Naive thymus-derived CD4-positive, alpha-beta T cell (primary cell): ENCODE measurements at regions not wholly inside any gene's neighbourhood (a gene's known extent, or its start where the extent isn't known, plus 50 kb on each side); places are given as distances from the start of the nearest gene placed in this dataset.
A peak's percentile ranks its signal among the peaks of the same experiment; 100 is the strongest.

Experiments used
- ATAC-seq: fragments of 150-1000 bp; cut with Tn5 transposase; 2 replicates; pipeline ENCODE4 v1.10.0; 2021; ENCODE audit warnings: mild to moderate bottlenecking, moderate library complexity
- CTCF ChIA-PET: fragments of 350-600 bp; sonication (Branson Sonifier 250); formaldehyde crosslinking; loops from one replicate; lab custom pipeline; 2021; ENCODE audit warnings: antibody characterized with exemption; lab: Charles Lee
- POLR2A ChIA-PET: fragments of 350-600 bp; sonication (Branson Sonifier 250); formaldehyde crosslinking; loops from one replicate; lab custom pipeline; 2021; ENCODE audit warnings: antibody characterized with exemption, inconsistent platforms; lab: Charles Lee
- DNase-seq, 9 donors: peaks; one replicate each; pipeline versions ENCODE4 v3.0.0 to v3.0.0-alpha.2; 2020 to 2022; ENCODE audit warnings: mixed read lengths in 1 of 9
- H3K27ac ChIP-seq: one replicate; pipeline ENCODE4 v1.7.0; 2013; ENCODE audit warnings: mild to moderate bottlenecking, low read depth, low read length, moderate library complexity
- H3K27me3 ChIP-seq, 2 donors: one replicate each; pipeline ENCODE4 v1.7.0; 2013; ENCODE audit warnings: low read length in 2 of 2, mild to moderate bottlenecking in 2 of 2, moderate library complexity in 2 of 2; ENCODE audit not compliant: control insufficient read depth in 2 of 2, insufficient read depth in 2 of 2
- H3K36me3 ChIP-seq, 3 experiments: 1 replicate in 2 of 3; 2 replicates in 1 of 3; pipeline ENCODE4 v1.7.0; 2013; ENCODE audit warnings: low read length in 3 of 3, mild to moderate bottlenecking in 3 of 3, moderate library complexity in 1 of 3; ENCODE audit not compliant: insufficient read depth in 3 of 3, control insufficient read depth in 2 of 3
- H3K4me1 ChIP-seq, 2 donors: one replicate each; pipeline ENCODE4 v1.7.0; 2013; ENCODE audit warnings: low read length in 2 of 2, mild to moderate bottlenecking in 2 of 2, moderate library complexity in 1 of 2; ENCODE audit not compliant: control insufficient read depth in 2 of 2, insufficient read depth in 2 of 2
- H3K4me3 ChIP-seq: 2 replicates; pipeline ENCODE4 v1.7.0; 2013; ENCODE audit warnings: mild to moderate bottlenecking, low read length
- H3K9me3 ChIP-seq, 3 experiments: 1 replicate in 2 of 3; 2 replicates in 1 of 3; pipeline ENCODE4 v1.7.0; 2013; ENCODE audit warnings: low read length in 3 of 3; ENCODE audit not compliant: control insufficient read depth in 2 of 3
- H3K27ac Mint-ChIP-seq, 9 donors: one replicate each; pipeline ENCODE4 v1.8.0; 2020 to 2022; ENCODE audit warnings: mixed read lengths in 9 of 9, mild to moderate bottlenecking in 8 of 9, moderate library complexity in 5 of 9, inconsistent platforms in 2 of 9
- H3K27me3 Mint-ChIP-seq, 5 donors: one replicate each; pipeline ENCODE4 v1.8.0; 2021 to 2022; ENCODE audit warnings: mixed read lengths in 5 of 5, mild to moderate bottlenecking in 1 of 5
- H3K36me3 Mint-ChIP-seq, 5 donors: one replicate each; pipeline ENCODE4 v1.8.0; 2020 to 2022; ENCODE audit warnings: mixed read lengths in 5 of 5, mild to moderate bottlenecking in 3 of 5, inconsistent platforms in 1 of 5
- H3K4me1 Mint-ChIP-seq, 7 donors: one replicate each; pipeline ENCODE4 v1.8.0; 2020 to 2022; ENCODE audit warnings: mixed read lengths in 7 of 7, mild to moderate bottlenecking in 3 of 7, inconsistent platforms in 1 of 7
- H3K4me3 Mint-ChIP-seq, 10 donors: one replicate each; pipeline ENCODE4 v1.8.0; 2020 to 2022; ENCODE audit warnings: mild to moderate bottlenecking in 10 of 10, mixed read lengths in 10 of 10, moderate library complexity in 6 of 10, inconsistent platforms in 2 of 10
- H3K9me3 Mint-ChIP-seq, 11 donors: one replicate each; pipeline ENCODE4 v1.8.0; 2020 to 2022; ENCODE audit warnings: mixed read lengths in 11 of 11, mild to moderate bottlenecking in 4 of 11, inconsistent platforms in 1 of 11, moderate library complexity in 1 of 11
- intact Hi-C, 2 donors: fragments of 100-400 bp; cut with micrococcal nuclease; formaldehyde crosslinking; loops; one replicate each; pipeline ENCODE4 v1.15.1; 2023

DNA sequence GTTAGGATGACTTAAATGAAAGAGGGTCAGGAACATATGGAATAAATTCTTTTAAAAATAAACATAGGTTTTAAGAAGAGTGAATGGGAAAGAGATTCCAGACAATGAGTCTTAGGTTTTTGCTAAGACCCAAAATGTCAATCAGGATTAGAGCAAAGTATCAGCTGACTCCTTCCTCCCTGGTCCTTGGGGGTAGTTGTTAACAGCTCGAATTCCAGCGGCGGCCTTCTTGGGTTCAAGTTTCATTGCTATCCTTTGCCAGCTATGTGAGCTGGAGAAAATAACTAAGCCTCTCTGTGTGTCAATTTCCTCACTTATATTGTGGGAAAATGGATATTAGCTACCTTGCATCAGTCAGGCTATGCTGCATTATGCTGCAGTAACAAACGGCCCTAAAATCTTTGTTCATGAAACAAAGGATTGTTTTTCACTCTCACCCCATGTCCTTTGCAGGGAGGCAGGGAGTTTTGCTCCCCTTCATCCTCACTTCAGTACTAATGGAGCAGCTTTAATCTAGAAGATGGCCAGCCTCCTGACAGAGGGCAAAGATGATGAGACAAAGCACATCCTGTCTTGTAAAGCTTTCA lies 83.8 kb upstream of the RFLNA start:
- H3K4me1 Mint-ChIP-seq = no peaks in the 10 kb centered on the region
- no peaks in the 10 kb centered on the region for H3K27me3 ChIP-seq
- ATAC-seq = no peak
- ChIA-PET POLR2A (no interaction called here), CTCF (no interaction called here)
- H3K4me3 Mint-ChIP-seq = no peak overlapping the region
- peaks cover 0 to 19% (median 12%) of the 10 kb centered on the region in 5 donors for H3K36me3 Mint-ChIP-seq
- no peaks in the 10 kb centered on the region for H3K4me1 ChIP-seq
- intact Hi-C loops = no loop called here
- H3K9me3 ChIP-seq = peaks cover 0 to 11% (median 0%) of the 10 kb centered on the region in 3 experiments
- H3K4me3 ChIP-seq = no peak overlapping the region
- peaks cover 0 to 17% (median 12%) of the 10 kb centered on the region in 5 donors for H3K27me3 Mint-ChIP-seq
- no peak overlapping the region for H3K27ac Mint-ChIP-seq
- no peaks in the 10 kb centered on the region for H3K36me3 ChIP-seq
- DNase-seq = no peak
- peaks cover 5 to 38% (median 22%) of the 10 kb centered on the region in 11 donors for H3K9me3 Mint-ChIP-seq
- no peak overlapping the region for H3K27ac ChIP-seq

DNA sequence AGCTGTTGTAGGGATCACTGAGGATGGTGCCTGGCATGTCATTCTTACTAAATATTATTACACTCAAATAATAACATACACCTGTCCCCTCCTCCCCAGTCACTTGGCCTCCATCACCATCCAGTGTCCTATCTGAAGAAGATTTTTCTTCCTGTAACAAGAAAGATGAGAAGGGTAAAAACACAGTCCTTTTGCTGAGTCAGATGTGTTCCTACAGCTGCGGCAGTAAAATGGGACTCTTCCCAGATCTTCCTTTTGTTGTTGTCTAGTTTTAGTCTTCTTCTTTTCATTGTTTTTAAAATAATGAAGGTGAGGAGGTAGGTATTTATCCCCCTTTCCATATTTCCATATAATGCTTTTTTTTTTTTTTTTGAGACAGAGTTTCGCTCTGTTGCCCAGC lies 83.1 kb upstream of the RFLNA start:
- Histone ChIP-seq H3K4me1 (no peaks in the 10 kb centered on the region), H3K27me3 (no peaks in the 10 kb centered on the region), H3K36me3 (no peaks in the 10 kb centered on the region), H3K9me3 (peaks cover 0 to 11% (median 0%) of the 10 kb centered on the region in 3 experiments), H3K4me3 (no peak overlapping the region), H3K27ac (no peak overlapping the region)
- H3K27ac Mint-ChIP-seq = no peak overlapping the region
- peaks cover 0 to 24% (median 12%) of the 10 kb centered on the region in 5 donors for H3K27me3 Mint-ChIP-seq
- peaks cover 8 to 38% (median 17%) of the 10 kb centered on the region in 11 donors for H3K9me3 Mint-ChIP-seq
- ChIA-PET POLR2A (no interaction called here), CTCF (no interaction called here)
- H3K36me3 Mint-ChIP-seq = peaks cover 0 to 20% (median 12%) of the 10 kb centered on the region in 5 donors
- no peaks in the 10 kb centered on the region for H3K4me1 Mint-ChIP-seq
- DNase-seq (no peak), ATAC-seq (no peak)
- no peak overlapping the region for H3K4me3 Mint-ChIP-seq
- intact Hi-C loops = no loop called here

DNA sequence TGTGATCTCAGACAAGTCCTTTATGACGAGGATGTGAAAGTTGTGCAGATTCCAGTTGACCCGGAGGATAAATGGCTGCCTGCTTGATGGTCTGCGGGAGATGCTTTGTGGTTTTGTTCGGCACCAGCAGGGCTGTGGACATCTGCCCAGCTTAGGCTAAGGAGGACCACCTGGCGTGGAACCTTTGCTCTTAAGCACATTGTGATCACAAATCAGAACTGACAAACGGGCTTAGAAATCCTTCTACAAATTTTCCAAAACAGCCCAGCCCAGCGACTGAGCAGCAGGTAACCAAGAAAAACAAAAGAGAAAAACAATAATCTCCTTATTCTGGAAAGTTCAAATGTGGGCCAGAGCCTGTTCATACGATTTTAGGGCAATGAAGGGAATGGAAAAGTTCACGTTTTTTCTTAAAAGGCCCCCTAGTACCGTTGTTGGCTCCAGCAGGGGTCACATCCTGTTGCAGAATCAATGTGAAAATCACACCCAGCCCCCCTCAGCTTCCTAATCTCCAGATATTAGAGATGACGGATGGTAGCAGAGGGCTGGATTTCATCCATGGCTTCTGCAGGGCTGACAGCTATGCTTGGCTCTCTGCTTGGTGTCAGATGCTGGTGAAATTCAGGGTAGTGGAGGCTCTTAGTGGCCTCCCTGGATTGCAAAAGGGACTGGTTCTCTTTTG lies 81.1 kb upstream of the RFLNA start:
- Mint-ChIP-seq H3K27ac (no peak overlapping the region), H3K4me3 (no peak overlapping the region), H3K36me3 (peaks cover 0 to 20% (median 12%) of the 10 kb centered on the region in 5 donors), H3K9me3 (peaks cover 8 to 38% (median 19%) of the 10 kb centered on the region in 11 donors), H3K27me3 (peaks cover 0 to 19% (median 10%) of the 10 kb centered on the region in 5 donors), H3K4me1 (peaks cover 0 to 6% (median 0%) of the 10 kb centered on the region in 7 donors)
- CTCF ChIA-PET = no interaction called here
- Histone ChIP-seq H3K4me3 (no peak overlapping the region), H3K27me3 (no peaks in the 10 kb centered on the region), H3K4me1 (no peaks in the 10 kb centered on the region), H3K9me3 (peaks cover 0 to 11% (median 0%) of the 10 kb centered on the region in 3 experiments), H3K27ac (no peak overlapping the region), H3K36me3 (no peaks in the 10 kb centered on the region)
- ATAC-seq = no peak
- POLR2A ChIA-PET = no interaction called here
- no peak for DNase-seq
- intact Hi-C loops = no loop called here

DNA sequence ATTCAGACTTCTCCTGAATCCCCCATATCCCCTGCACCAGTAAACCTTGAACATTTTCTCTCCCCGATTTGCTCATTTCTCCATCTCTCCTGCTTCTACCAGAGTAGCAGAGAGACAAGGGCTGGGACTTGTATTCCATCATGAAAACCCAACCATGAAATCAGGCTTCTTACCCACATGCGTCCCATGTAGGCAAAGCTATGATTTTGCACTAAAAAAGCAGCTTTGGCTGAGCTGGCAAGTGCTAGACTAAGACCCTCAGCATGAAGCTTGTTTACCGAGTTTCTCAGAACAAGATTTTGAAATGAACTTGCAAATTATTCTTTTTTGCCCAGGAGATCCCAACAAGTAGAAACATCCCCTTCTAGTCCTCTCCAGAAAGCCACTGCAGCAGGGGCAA lies 80.3 kb upstream of the RFLNA start:
- ChIA-PET POLR2A (no interaction called here), CTCF (interaction anchor here (0.6 kb wide), 1 partner anchor 50 kb away, joined by 3 read pairs; no protein-coding TSS in a partner anchor)
- H3K36me3 Mint-ChIP-seq = peaks cover 0 to 20% (median 12%) of the 10 kb centered on the region in 5 donors
- no peak for DNase-seq
- peaks cover 8 to 38% (median 19%) of the 10 kb centered on the region in 11 donors for H3K9me3 Mint-ChIP-seq
- peaks cover 0 to 20% (median 10%) of the 10 kb centered on the region in 5 donors for H3K27me3 Mint-ChIP-seq
- H3K4me3 Mint-ChIP-seq = no peak overlapping the region
- Histone ChIP-seq H3K27me3 (no peaks in the 10 kb centered on the region), H3K4me1 (no peaks in the 10 kb centered on the region), H3K36me3 (no peaks in the 10 kb centered on the region), H3K27ac (no peak overlapping the region), H3K4me3 (no peak overlapping the region), H3K9me3 (peaks cover 0 to 11% (median 0%) of the 10 kb centered on the region in 3 experiments)
- intact Hi-C loops = no loop called here
- H3K4me1 Mint-ChIP-seq = peaks cover 0 to 6% (median 0%) of the 10 kb centered on the region in 7 donors
- no peak overlapping the region for H3K27ac Mint-ChIP-seq
- no peak for ATAC-seq

DNA sequence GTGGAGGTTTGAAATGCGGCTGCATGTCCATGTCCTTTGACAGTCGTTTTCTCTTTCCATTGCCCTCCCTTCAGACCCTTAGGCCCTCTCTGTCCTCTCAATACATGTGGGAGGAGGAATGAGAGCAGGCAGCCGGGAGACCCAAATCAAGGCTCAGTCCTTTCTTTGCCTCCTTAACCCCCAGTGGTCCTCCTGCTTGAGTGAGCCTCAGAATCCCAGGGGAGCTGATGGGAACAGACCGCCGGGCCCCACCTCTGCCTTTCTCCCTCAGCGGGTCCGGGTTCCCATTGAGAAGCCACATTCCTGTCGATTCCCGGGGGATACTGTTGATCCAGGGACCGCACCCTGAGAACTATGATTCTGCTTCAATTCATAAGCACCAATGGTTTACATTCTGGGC lies 77.9 kb upstream of the RFLNA start:
- peaks cover 11 to 41% (median 23%) of the 10 kb centered on the region in 11 donors for H3K9me3 Mint-ChIP-seq
- no peak overlapping the region for H3K27ac ChIP-seq
- DNase-seq (no peak), ATAC-seq (no peak)
- CTCF ChIA-PET = no interaction called here
- H3K36me3 ChIP-seq = no peaks in the 10 kb centered on the region
- H3K36me3 Mint-ChIP-seq = peaks cover 0 to 22% (median 17%) of the 10 kb centered on the region in 5 donors
- H3K4me1 Mint-ChIP-seq = peaks cover 0 to 6% (median 0%) of the 10 kb centered on the region in 7 donors
- no peak overlapping the region for H3K4me3 Mint-ChIP-seq
- peaks cover 0 to 25% (median 10%) of the 10 kb centered on the region in 5 donors for H3K27me3 Mint-ChIP-seq
- H3K4me1 ChIP-seq = no peaks in the 10 kb centered on the region
- no peak overlapping the region for H3K27ac Mint-ChIP-seq
- POLR2A ChIA-PET = no interaction called here
- H3K27me3 ChIP-seq = no peaks in the 10 kb centered on the region
- peaks cover 0 to 11% (median 0%) of the 10 kb centered on the region in 3 experiments for H3K9me3 ChIP-seq
- intact Hi-C loops = no loop called here
- H3K4me3 ChIP-seq = no peak overlapping the region

DNA sequence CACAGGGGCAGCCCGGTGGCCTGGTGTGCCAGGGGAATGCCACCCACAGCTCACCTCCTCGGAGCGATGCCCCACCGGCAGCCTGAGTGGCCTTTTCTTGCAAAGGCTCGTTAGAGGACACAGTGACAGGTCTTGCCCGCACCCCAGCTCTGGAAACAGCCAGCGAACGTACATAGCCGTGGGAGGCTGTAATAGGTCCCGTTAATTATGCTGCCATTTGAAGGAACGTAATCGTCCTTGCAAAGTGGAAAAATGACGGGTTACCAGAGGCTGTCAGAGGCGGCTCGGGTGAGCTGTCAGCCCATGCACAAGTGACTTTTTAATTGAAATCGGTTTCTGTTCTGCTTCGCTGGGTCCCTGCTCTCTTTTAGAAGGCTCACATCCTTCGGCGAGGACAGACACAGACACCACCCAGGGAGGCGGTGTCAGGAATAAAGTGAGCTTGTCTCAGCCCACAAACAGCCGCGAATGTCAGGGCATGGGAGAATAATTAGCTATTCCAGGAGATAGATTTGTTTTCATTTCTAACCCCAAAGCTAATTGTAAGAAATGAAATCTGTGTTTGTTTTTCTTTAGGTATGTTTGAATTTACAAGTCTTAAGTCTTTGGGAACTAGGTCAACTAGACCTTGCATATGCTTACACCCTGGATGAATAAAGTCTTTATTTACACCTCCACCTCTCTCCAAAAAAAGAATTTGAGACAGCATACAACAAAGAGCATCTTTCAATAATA lies 77.2 kb upstream of the RFLNA start:
- ChIA-PET CTCF (no interaction called here), POLR2A (interaction anchor here (0.7 kb wide), 1 partner anchor 1049 kb away, joined by 4 read pairs; no protein-coding TSS in a partner anchor)
- Histone ChIP-seq H3K9me3 (peaks cover 0 to 11% (median 0%) of the 10 kb centered on the region in 3 experiments), H3K27me3 (no peaks in the 10 kb centered on the region), H3K27ac (no peak overlapping the region), H3K4me3 (no peak overlapping the region), H3K4me1 (no peaks in the 10 kb centered on the region), H3K36me3 (no peaks in the 10 kb centered on the region)
- intact Hi-C loops = no loop called here
- DNase-seq (no peak), ATAC-seq (no peak)
- Mint-ChIP-seq H3K36me3 (peaks cover 0 to 22% (median 17%) of the 10 kb centered on the region in 5 donors), H3K27ac (no peak overlapping the region), H3K4me1 (peaks cover 0 to 8% (median 2%) of the 10 kb centered on the region in 7 donors), H3K27me3 (peaks cover 0 to 28% (median 10%) of the 10 kb centered on the region in 5 donors), H3K9me3 (peaks cover 11 to 43% (median 23%) of the 10 kb centered on the region in 11 donors), H3K4me3 (peak overlapping the region in 2 of 10 donors; percentile 12 to 39)
